GM21619 (cell line): ENCODE measurements at regions not wholly inside any gene's neighbourhood (a gene's known extent, or its start where the extent isn't known, plus 50 kb on each side); places are given as distances from the start of the nearest gene placed in this dataset.
"Not testable (repeated sequence)": the region's sequence is repeated elsewhere in the genome, so short reads cannot be mapped to it uniquely, and the experiment has no call there.

Experiments used
- ATAC-seq: cut with Tn5 transposase; IDR thresholded peaks from one replicate; pipeline ENCODE4 v1.9.1; 2021; ENCODE audit not compliant: unreplicated experiment

- ATAC-seq, result no peak
These were observed 240.8 kb downstream of the DACT1 start for GRCh38 chr14:58878439-58879139.

- ATAC-seq, result no peak
These were observed 243.7 kb downstream of the DACT1 start for GRCh38 chr14:58881433-58881832.

GRCh38 chr14:58882577-58883018 is 244.8 kb downstream of the DACT1 start:
- ATAC-seq, result no peak

- no peak for ATAC-seq
These were observed 246.7 kb downstream of the DACT1 start for GRCh38 chr14:58884442-58884841.

- ATAC-seq, result no peak
These were observed 250.2 kb downstream of the DACT1 start for GRCh38 chr14:58887931-58888330.

- ATAC-seq, result no peak
These were observed 261.0 kb downstream of the DACT1 start for GRCh38 chr14:58898655-58899316.

GRCh38 chr14:58899317-58899713 is 261.6 kb downstream of the DACT1 start:
- ATAC-seq, result no peak

- ATAC-seq, result no peak
These were observed 264.1 kb downstream of the DACT1 start for GRCh38 chr14:58901826-58902225.

GRCh38 chr14:58904776-58905175 is 267.0 kb downstream of the DACT1 start:
- ATAC-seq, result no peak

GRCh38 chr14:58907803-58908202 is 270.0 kb downstream of the DACT1 start:
- no peak for ATAC-seq

- no peak for ATAC-seq
These were observed 274.5 kb downstream of the DACT1 start for GRCh38 chr14:58912287-58912686.

- ATAC-seq, result no peak
These were observed 275.2 kb downstream of the DACT1 start for GRCh38 chr14:58912799-58913432.

- ATAC-seq, result no peak
These were observed 274.1 kb upstream of the DAAM1 start for GRCh38 chr14:58914279-58914855.

- ATAC-seq, result no peak
These were observed 272.8 kb upstream of the DAAM1 start for GRCh38 chr14:58915646-58916045.

GRCh38 chr14:58918066-58918738 is 270.3 kb upstream of the DAAM1 start:
- ATAC-seq, result no peak

GRCh38 chr14:58919217-58919616 is 269.2 kb upstream of the DAAM1 start:
- ATAC-seq, result no peak

- ATAC-seq, result no peak
These were observed 268.2 kb upstream of the DAAM1 start for GRCh38 chr14:58920230-58920629.

- not testable (repeated sequence) for ATAC-seq
These were observed 266.1 kb upstream of the DAAM1 start for GRCh38 chr14:58922201-58922940.

GRCh38 chr14:58923751-58924405 is 264.6 kb upstream of the DAAM1 start:
- ATAC-seq, result no peak

- no peak for ATAC-seq
These were observed 246.8 kb upstream of the DAAM1 start for GRCh38 chr14:58941629-58942028.
